Coronary artery (tissue), 2 donors: ENCODE measurements at regions not wholly inside any gene's neighbourhood (a gene's known extent, or its start where the extent isn't known, plus 50 kb on each side); places are given as distances from the start of the nearest gene placed in this dataset.

ENCODE experiments used
- DNase-seq: peaks from one replicate; pipeline ENCODE4 v3.0.0-alpha.2; 2017; ENCODE audit warnings: low spot score
- H3K27ac ChIP-seq, 2 donors: fragments of 200-600 bp; sonication (generic); one replicate each; pipeline ENCODE4 v1.5.1; 2016 to 2019
- H3K4me3 ChIP-seq: fragments of 200-600 bp; sonication (generic); 2 replicates; pipeline ENCODE4 v1.5.1; 2016; ENCODE audit warnings: mild to moderate bottlenecking, moderate library complexity
- CTCF ChIP-seq: fragments of 200-600 bp; sonication (generic); IDR thresholded peaks from one replicate; pipeline ENCODE4 v1.5.1; 2019; ENCODE audit warnings: antibody characterized with exemption

GRCh38 chr1:56054959-56055358 lies 524.4 kb downstream of the PLPP3 start:
- no peak overlapping the region for H3K27ac ChIP-seq
- no peak for DNase-seq
- no peak overlapping the region for H3K4me3 ChIP-seq
- TF ChIP-seq CTCF, result no peak

- Histone ChIP-seq H3K27ac (no peak overlapping the region), H3K4me3 (no peak overlapping the region)
- TF ChIP-seq CTCF, result no peak
- no peak for DNase-seq
Observed at GRCh38 chr1:56052041-56052440, 527.3 kb downstream of the PLPP3 start.

GRCh38 chr1:56050911-56051310 lies 528.5 kb downstream of the PLPP3 start:
- no peak for DNase-seq
- Histone ChIP-seq H3K27ac (no peak overlapping the region), H3K4me3 (no peak overlapping the region)
- TF ChIP-seq CTCF, result no peak

GRCh38 chr1:56045477-56045876 lies 533.9 kb downstream of the PLPP3 start:
- H3K27ac ChIP-seq, result no peak overlapping the region
- no peak overlapping the region for H3K4me3 ChIP-seq
- no peak for DNase-seq
- TF ChIP-seq CTCF, result no peak

GRCh38 chr1:56045062-56045461 lies 534.3 kb downstream of the PLPP3 start:
- no peak for DNase-seq
- no peak for TF ChIP-seq CTCF
- Histone ChIP-seq H3K27ac (no peak overlapping the region), H3K4me3 (no peak overlapping the region)

GRCh38 chr1:56036479-56036878 lies 542.9 kb downstream of the PLPP3 start:
- Histone ChIP-seq H3K27ac (no peak overlapping the region), H3K4me3 (no peak overlapping the region)
- TF ChIP-seq CTCF, result no peak
- no peak for DNase-seq

- H3K4me3 ChIP-seq, result no peak overlapping the region
- no peak for TF ChIP-seq CTCF
- no peak for DNase-seq
- H3K27ac ChIP-seq, result no peak overlapping the region
Observed at GRCh38 chr1:56034847-56035481, 544.4 kb downstream of the PLPP3 start.
